HFFc6 (cell line): ENCODE measurements at regions not wholly inside any gene's neighbourhood (a gene's known extent, or its start where the extent isn't known, plus 50 kb on each side); places are given as distances from the start of the nearest gene placed in this dataset.

Source experiments
- DNase-seq: peaks from one replicate; pipeline ENCODE4 v3.0.0-alpha.2; 2018
- H3K27ac Mint-ChIP-seq: 2 replicates; pipeline ENCODE4 v1.8.0; 2020; ENCODE audit warnings: mild to moderate bottlenecking, mixed read lengths
- H3K27me3 Mint-ChIP-seq: 2 replicates; pipeline ENCODE4 v1.8.0; 2021; ENCODE audit warnings: mild to moderate bottlenecking, moderate library complexity, mixed read lengths; ENCODE audit not compliant: insufficient read depth
- H3K36me3 Mint-ChIP-seq: 2 replicates; pipeline ENCODE4 v1.8.0; 2021; ENCODE audit warnings: low read depth, mixed read lengths
- H3K4me1 Mint-ChIP-seq: 2 replicates; pipeline ENCODE4 v1.8.0; 2020; ENCODE audit warnings: low read depth, mixed read lengths
- H3K4me3 Mint-ChIP-seq: 2 replicates; pipeline ENCODE4 v1.8.0; 2020; ENCODE audit warnings: mild to moderate bottlenecking, moderate library complexity, mixed read lengths
- H3K9me3 Mint-ChIP-seq: 2 replicates; pipeline ENCODE4 v1.8.0; 2020; ENCODE audit warnings: mild to moderate bottlenecking, mixed read lengths
- TF ChIP-seq, protein P1 (sequence below): fragments of 200-600 bp; sonication (generic); IDR thresholded peaks from 2 replicates; pipeline ENCODE4 v1.5.0; 2021; ENCODE audit warnings: antibody characterized with exemption, mild to moderate bottlenecking

DNA sequence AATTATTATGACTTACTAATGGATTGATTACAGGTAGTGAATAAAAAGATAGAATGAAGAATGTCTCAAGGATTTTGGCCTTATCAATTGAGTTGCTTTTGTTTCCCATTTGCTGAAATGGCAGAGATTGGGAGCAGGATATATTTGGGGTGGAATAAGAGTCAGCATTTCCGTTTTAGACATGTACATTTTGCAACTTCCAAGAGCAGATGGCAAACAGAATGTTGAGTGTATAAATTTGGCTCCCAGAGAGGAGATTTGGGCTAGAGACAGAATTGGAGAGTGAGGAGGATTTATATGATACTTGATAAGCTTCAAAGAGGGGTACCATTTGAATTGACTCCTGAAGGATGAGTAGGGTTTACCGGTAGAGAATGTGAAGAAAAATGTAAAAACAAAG, 437.9 kb upstream of the PAPPA start:
- H3K27me3 Mint-ChIP-seq: peaks cover 2% of the 10 kb centered on the region
- H3K27ac Mint-ChIP-seq: no peak overlapping the region
- H3K4me3 Mint-ChIP-seq: no peak overlapping the region
- no peaks in the 10 kb centered on the region for H3K9me3 Mint-ChIP-seq
- H3K36me3 Mint-ChIP-seq: no peaks in the 10 kb centered on the region
- H3K4me1 Mint-ChIP-seq: peaks cover 19% of the 10 kb centered on the region
- TF ChIP-seq, protein P1, sequence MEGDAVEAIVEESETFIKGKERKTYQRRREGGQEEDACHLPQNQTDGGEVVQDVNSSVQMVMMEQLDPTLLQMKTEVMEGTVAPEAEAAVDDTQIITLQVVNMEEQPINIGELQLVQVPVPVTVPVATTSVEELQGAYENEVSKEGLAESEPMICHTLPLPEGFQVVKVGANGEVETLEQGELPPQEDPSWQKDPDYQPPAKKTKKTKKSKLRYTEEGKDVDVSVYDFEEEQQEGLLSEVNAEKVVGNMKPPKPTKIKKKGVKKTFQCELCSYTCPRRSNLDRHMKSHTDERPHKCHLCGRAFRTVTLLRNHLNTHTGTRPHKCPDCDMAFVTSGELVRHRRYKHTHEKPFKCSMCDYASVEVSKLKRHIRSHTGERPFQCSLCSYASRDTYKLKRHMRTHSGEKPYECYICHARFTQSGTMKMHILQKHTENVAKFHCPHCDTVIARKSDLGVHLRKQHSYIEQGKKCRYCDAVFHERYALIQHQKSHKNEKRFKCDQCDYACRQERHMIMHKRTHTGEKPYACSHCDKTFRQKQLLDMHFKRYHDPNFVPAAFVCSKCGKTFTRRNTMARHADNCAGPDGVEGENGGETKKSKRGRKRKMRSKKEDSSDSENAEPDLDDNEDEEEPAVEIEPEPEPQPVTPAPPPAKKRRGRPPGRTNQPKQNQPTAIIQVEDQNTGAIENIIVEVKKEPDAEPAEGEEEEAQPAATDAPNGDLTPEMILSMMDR: no peak
- no peak for DNase-seq

DNA sequence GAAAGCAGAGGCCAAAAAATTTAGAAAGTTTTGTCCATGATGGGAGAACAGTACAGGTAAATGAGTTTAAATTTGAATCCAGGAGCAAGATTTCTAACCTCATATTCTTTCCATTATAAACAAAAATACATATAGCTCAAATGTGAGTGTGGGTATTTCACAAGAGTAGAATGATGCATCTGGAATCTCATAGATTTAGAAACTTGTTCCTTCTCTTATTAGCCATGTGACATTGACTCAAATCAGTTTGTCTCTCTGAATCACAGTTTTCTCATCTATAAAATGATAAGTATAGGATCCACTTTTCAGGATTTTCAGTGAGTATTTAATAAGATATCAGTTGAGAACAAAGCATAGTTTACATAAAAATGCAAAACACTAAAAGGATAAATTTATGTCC, 436.3 kb upstream of the PAPPA start:
- no peaks in the 10 kb centered on the region for H3K36me3 Mint-ChIP-seq
- no peak overlapping the region for H3K4me3 Mint-ChIP-seq
- peaks cover 2% of the 10 kb centered on the region; the same call in 1 of the 2 replicates for H3K27me3 Mint-ChIP-seq
- H3K27ac Mint-ChIP-seq: peak overlapping the region; percentile 15; the same call in 1 of the 2 replicates
- H3K4me1 Mint-ChIP-seq: peaks cover 19% of the 10 kb centered on the region
- TF ChIP-seq, protein P1: no peak
- no peaks in the 10 kb centered on the region for H3K9me3 Mint-ChIP-seq
- no peak for DNase-seq

DNA sequence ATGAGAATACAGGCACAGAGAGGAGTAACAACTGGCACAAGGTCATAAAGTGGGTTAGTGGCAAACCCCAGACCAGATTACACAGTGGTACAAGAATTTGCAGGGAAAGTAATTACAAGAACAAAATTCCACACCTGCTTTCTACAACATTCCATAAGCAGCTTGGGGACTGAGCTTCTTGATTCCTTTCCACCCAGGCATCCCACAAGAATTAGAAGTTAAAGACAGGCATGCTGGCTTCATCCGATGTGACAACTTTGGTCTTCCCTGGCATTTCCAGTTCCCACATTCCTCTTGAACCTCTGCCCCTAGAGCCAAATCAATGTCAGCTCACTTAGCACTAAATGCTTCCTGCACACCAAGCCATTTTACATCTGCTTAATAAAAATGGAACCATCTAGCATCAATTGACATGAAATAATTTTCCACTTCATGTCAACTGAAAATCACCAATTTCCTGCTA, 435.8 kb upstream of the PAPPA start:
- Mint-ChIP-seq H3K9me3 (no peaks in the 10 kb centered on the region), H3K4me1 (peaks cover 19% of the 10 kb centered on the region), H3K27ac (peak overlapping the region; percentile 15; the same call in 1 of the 2 replicates), H3K36me3 (no peaks in the 10 kb centered on the region), H3K27me3 (peaks cover 2% of the 10 kb centered on the region; the same call in 1 of the 2 replicates), H3K4me3 (no peak overlapping the region)
- TF ChIP-seq, protein P1: no peak
- peak; percentile 47 for DNase-seq

DNA sequence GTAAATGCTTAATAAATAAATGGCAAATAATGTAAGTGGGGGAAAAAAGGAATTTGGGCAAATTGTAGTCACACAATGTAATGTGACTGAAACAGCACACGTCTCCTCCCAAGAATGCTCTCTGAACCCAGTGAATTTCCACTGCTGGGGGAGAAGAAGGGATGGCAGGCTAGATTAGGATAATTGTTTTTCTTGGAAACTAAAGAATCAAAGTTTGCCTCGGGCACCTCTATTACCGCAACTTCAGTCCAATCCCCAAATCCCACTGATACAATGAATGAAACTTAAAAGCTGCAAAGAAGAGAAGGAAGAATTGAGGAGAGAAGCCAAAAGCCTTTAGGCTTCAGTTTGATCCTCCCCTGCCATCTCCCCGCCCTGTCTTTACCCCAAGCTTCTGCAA, 423.2 kb upstream of the PAPPA start:
- Mint-ChIP-seq H3K36me3 (peaks cover 23% of the 10 kb centered on the region), H3K9me3 (peaks cover 27% of the 10 kb centered on the region), H3K4me1 (peaks cover 44% of the 10 kb centered on the region), H3K27ac (peak overlapping the region; percentile 85), H3K4me3 (peak overlapping the region; percentile 54), H3K27me3 (no peaks in the 10 kb centered on the region)
- DNase-seq: peak; percentile 52
- TF ChIP-seq, protein P1: no peak

DNA sequence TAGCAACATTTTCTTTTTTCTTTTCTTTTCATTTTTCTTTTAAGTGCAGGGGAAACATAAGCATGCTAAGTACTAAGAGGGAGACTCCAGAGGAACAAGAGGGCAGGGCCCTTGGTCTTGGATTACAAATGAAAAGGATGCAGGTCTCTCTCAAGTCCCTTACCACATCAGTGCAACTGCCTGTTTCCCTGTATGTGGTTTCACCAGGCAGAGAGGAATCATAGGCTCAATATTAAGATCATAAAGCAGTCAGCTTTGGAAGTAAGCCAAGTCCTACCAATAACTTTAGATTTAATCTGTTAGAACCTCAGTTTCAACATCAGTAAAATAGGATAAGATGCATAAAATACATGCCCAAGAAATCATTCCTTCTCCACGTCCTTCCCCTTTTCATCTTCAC, 422.7 kb upstream of the PAPPA start:
- Mint-ChIP-seq H3K27ac (peak overlapping the region; percentile 85), H3K9me3 (peaks cover 27% of the 10 kb centered on the region), H3K27me3 (no peaks in the 10 kb centered on the region), H3K36me3 (peaks cover 23% of the 10 kb centered on the region), H3K4me3 (peak overlapping the region; percentile 54), H3K4me1 (peaks cover 44% of the 10 kb centered on the region)
- peak; percentile 18 for DNase-seq
- TF ChIP-seq, protein P1: no peak
